Hippocampal formation (tissue), 2 donors: ENCODE measurements at regions not wholly inside any gene's neighbourhood (a gene's known extent, or its start where the extent isn't known, plus 50 kb on each side); places are given as distances from the start of the nearest gene placed in this dataset.
"Not testable (repeated sequence)": the region's sequence is repeated elsewhere in the genome, so short reads cannot be mapped to it uniquely, and the experiment has no call there.

Experiments
- DNase-seq, 2 donors: peaks; one replicate each; lab custom pipeline; 2025; lab: John Stamatoyannopoulos, UW

GRCh38 chr12:127459687-127460086 is 807.3 kb upstream of the TMEM132C start:
- no peak for DNase-seq

- DNase-seq, result no peak
Measured at GRCh38 chr12:127463237-127463636, 803.7 kb upstream of the TMEM132C start.

GRCh38 chr12:127469331-127469730 is 797.6 kb upstream of the TMEM132C start:
- no peak for DNase-seq

GRCh38 chr12:127473766-127474165 is 793.2 kb upstream of the TMEM132C start:
- no peak for DNase-seq

GRCh38 chr12:127479256-127479655 is 787.7 kb upstream of the TMEM132C start:
- DNase-seq, result no peak

- no peak for DNase-seq
Measured at GRCh38 chr12:127480775-127481314, 786.1 kb upstream of the TMEM132C start.

GRCh38 chr12:127482950-127483349 is 784.0 kb upstream of the TMEM132C start:
- DNase-seq, result no peak

GRCh38 chr12:127485528-127485927 is 781.4 kb upstream of the TMEM132C start:
- DNase-seq, result no peak

GRCh38 chr12:127487031-127487430 is 779.9 kb upstream of the TMEM132C start:
- DNase-seq, result no peak

- DNase-seq, result no peak
Measured at GRCh38 chr12:127489061-127489460, 777.9 kb upstream of the TMEM132C start.

- no peak for DNase-seq
Measured at GRCh38 chr12:127494961-127495915, 771.7 kb upstream of the TMEM132C start.

GRCh38 chr12:127496255-127496654 is 770.7 kb upstream of the TMEM132C start:
- no peak for DNase-seq

- no peak for DNase-seq
Measured at GRCh38 chr12:127500512-127501035, 766.4 kb upstream of the TMEM132C start.

GRCh38 chr12:127501916-127502315 is 765.1 kb upstream of the TMEM132C start:
- DNase-seq, result no peak

- no peak for DNase-seq
Measured at GRCh38 chr12:127503246-127503645, 763.7 kb upstream of the TMEM132C start.

- not testable (repeated sequence) for DNase-seq
Measured at GRCh38 chr12:127503996-127504395, 763.0 kb upstream of the TMEM132C start.

GRCh38 chr12:127504874-127505273 is 762.1 kb upstream of the TMEM132C start:
- DNase-seq, result no peak

- DNase-seq, result no peak
Measured at GRCh38 chr12:127507341-127507740, 759.6 kb upstream of the TMEM132C start.

GRCh38 chr12:127509066-127509778 is 757.7 kb upstream of the TMEM132C start:
- no peak for DNase-seq

GRCh38 chr12:127515941-127516340 is 751.0 kb upstream of the TMEM132C start:
- no peak for DNase-seq

- DNase-seq, result no peak
Measured at GRCh38 chr12:127516467-127516866, 750.5 kb upstream of the TMEM132C start.

GRCh38 chr12:127519779-127520178 is 747.2 kb upstream of the TMEM132C start:
- no peak for DNase-seq
